BE2C (cell line): ENCODE measurements at regions not wholly inside any gene's neighbourhood (a gene's known extent, or its start where the extent isn't known, plus 50 kb on each side); places are given as distances from the start of the nearest gene placed in this dataset.

Source experiments
- DNase-seq: peaks from one replicate; pipeline ENCODE4 v3.0.0-alpha.2; 2020
- H3K27me3 ChIP-seq: fragments of 250-450 bp; sonication (Bioruptor Pico); 2 replicates; pipeline ENCODE4 v1.5.1; 2020; ENCODE audit warnings: mild to moderate bottlenecking
- H3K36me3 ChIP-seq: fragments of 250-450 bp; sonication (Bioruptor Pico); 2 replicates; pipeline ENCODE4 v1.5.1; 2020; ENCODE audit warnings: mild to moderate bottlenecking
- H3K4me1 ChIP-seq: fragments of 250-450 bp; sonication (Bioruptor Pico); 2 replicates; pipeline ENCODE4 v1.5.1; 2020
- H3K4me3 ChIP-seq: 2 replicates; pipeline ENCODE4 v1.5.1; 2011; ENCODE audit warnings: low read depth, low read length
- H3K9me3 ChIP-seq: fragments of 250-450 bp; sonication (Bioruptor Pico); 2 replicates; pipeline ENCODE4 v1.5.1; 2020
- TF ChIP-seq, protein P1 (sequence below): IDR thresholded peaks from 2 replicates; pipeline ENCODE4 v1.5.1; 2012; ENCODE audit warnings: mild to moderate bottlenecking, low read depth, low read length

GRCh38 chr2:134117676-134118075 is 136.2 kb upstream of the MGAT5 start:
- H3K4me3 ChIP-seq, result no peak overlapping the region
- H3K27me3 ChIP-seq, result no peaks in the 10 kb centered on the region
- TF ChIP-seq, protein P1, sequence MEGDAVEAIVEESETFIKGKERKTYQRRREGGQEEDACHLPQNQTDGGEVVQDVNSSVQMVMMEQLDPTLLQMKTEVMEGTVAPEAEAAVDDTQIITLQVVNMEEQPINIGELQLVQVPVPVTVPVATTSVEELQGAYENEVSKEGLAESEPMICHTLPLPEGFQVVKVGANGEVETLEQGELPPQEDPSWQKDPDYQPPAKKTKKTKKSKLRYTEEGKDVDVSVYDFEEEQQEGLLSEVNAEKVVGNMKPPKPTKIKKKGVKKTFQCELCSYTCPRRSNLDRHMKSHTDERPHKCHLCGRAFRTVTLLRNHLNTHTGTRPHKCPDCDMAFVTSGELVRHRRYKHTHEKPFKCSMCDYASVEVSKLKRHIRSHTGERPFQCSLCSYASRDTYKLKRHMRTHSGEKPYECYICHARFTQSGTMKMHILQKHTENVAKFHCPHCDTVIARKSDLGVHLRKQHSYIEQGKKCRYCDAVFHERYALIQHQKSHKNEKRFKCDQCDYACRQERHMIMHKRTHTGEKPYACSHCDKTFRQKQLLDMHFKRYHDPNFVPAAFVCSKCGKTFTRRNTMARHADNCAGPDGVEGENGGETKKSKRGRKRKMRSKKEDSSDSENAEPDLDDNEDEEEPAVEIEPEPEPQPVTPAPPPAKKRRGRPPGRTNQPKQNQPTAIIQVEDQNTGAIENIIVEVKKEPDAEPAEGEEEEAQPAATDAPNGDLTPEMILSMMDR, result no peak
- H3K9me3 ChIP-seq, result no peaks in the 10 kb centered on the region
- no peaks in the 10 kb centered on the region for H3K36me3 ChIP-seq
- H3K4me1 ChIP-seq, result peaks cover 5% of the 10 kb centered on the region; the same call in 1 of the 2 replicates
- DNase-seq, result no peak

- peak overlapping the region; percentile 70 for H3K4me3 ChIP-seq
Observed at GRCh38 chr2:134118279-134119116, 135.4 kb upstream of the MGAT5 start.

GRCh38 chr2:134119117-134119712 is 134.7 kb upstream of the MGAT5 start:
- TF ChIP-seq, protein P1, result no peak
- Histone ChIP-seq H3K27me3 (no peaks in the 10 kb centered on the region), H3K4me1 (peaks cover 8% of the 10 kb centered on the region; the same call in 1 of the 2 replicates), H3K36me3 (no peaks in the 10 kb centered on the region), H3K4me3 (peak overlapping the region; percentile 70), H3K9me3 (no peaks in the 10 kb centered on the region)
- no peak for DNase-seq

More at GRCh38 chr2:134118279-134119116, 135.4 kb upstream of the MGAT5 start:
- no peaks in the 10 kb centered on the region for H3K27me3 ChIP-seq
- H3K9me3 ChIP-seq, result no peaks in the 10 kb centered on the region
- TF ChIP-seq, protein P1, result peak; percentile 72
- peaks cover 5% of the 10 kb centered on the region; the same call in 1 of the 2 replicates for H3K4me1 ChIP-seq
- H3K36me3 ChIP-seq, result no peaks in the 10 kb centered on the region
- DNase-seq, result peak; percentile 70

DNA sequence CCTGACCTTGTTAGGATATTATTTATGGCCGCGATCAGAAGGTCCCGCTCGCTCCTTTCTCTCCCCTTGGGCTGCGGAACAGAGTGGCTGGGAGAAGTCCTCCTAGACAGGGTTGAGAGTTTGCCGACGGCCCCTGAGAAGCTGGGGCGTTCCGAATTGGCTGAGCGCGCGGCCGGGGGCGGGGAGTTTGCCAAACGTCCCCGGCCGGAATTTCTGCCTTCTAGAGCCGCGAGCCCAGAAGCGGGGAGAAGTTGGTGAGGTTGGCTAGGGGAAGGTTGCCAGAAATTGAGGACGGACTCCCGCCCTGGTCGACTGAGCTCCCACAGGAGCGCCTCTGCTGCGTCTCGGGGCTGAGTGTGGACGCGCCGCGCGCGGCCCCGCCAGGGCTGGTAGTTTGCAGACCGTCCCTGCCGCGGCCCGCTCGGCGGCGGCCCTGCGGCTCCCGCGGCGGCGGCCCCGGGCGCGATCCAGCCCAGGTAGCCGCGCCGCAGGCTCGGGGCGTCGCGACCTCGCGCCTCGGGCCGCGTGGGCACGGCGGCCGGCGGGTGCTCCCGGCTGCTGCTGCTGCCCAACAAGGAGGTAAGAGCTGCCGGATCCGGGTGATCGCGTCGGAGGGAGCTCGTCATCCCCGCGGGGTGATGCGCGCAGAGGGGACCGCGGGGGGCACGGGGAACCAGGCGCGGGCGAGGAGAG is 134.0 kb upstream of the MGAT5 start:
- peaks cover 9% of the 10 kb centered on the region; the same call in 1 of the 2 replicates for H3K4me1 ChIP-seq
- DNase-seq, result peak; percentile 83
- H3K4me3 ChIP-seq, result peak overlapping the region; percentile 70
- no peaks in the 10 kb centered on the region for H3K27me3 ChIP-seq
- H3K36me3 ChIP-seq, result no peaks in the 10 kb centered on the region
- TF ChIP-seq, protein P1, result no peak
- no peaks in the 10 kb centered on the region for H3K9me3 ChIP-seq

DNA sequence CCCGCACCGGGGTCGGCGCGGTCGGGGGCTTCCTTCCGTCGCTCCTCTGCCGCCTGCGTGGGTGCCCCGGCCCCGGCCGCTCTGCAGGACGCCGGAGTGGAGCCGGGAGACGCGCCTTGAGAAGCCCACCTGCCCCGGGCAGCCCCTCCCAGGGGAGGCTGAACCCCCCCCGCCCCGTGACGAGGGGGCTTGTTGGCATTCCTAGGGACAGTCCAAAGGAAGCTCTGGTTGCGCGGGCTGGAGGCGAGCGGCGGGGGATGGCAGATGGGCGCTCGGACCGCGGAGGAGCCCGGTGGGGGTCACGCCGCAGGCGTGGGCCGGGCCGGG is 133.5 kb upstream of the MGAT5 start:
- Histone ChIP-seq H3K4me3 (peak overlapping the region; percentile 70), H3K36me3 (no peaks in the 10 kb centered on the region), H3K27me3 (no peaks in the 10 kb centered on the region), H3K4me1 (peaks cover 9% of the 10 kb centered on the region; the same call in 1 of the 2 replicates), H3K9me3 (no peaks in the 10 kb centered on the region)
- DNase-seq, result no peak
- TF ChIP-seq, protein P1, result no peak
